Vagina (tissue), 2 donors: ENCODE measurements at regions not wholly inside any gene's neighbourhood (a gene's known extent, or its start where the extent isn't known, plus 50 kb on each side); places are given as distances from the start of the nearest gene placed in this dataset.

Source experiments
- CTCF ChIP-seq, 3 experiments: fragments of 450-650 bp in 2 of 3; fragments of 200-600 bp in 1 of 3; sonication (generic) in 1 of 3; IDR thresholded peaks; one replicate each; pipeline ENCODE4 v1.5.1; 2017 to 2019; ENCODE audit warnings: antibody characterized with exemption in 3 of 3, mild to moderate bottlenecking in 2 of 3, moderate library complexity in 2 of 3
- POLR2A ChIP-seq, 2 donors: fragments of 450-650 bp; IDR thresholded peaks; one replicate each; pipeline ENCODE4 v1.6.1; 2017; ENCODE audit warnings: antibody characterized with exemption in 2 of 2, mild to moderate bottlenecking in 2 of 2, moderate library complexity in 2 of 2
- POLR2AphosphoS5 ChIP-seq, 2 donors: sonication (generic); formaldehyde crosslinking; IDR thresholded peaks; one replicate each; pipeline ENCODE4 v1.9.0; 2017; ENCODE audit warnings: antibody characterized with exemption in 2 of 2, mild to moderate bottlenecking in 2 of 2, low read depth in 1 of 2; ENCODE audit not compliant: insufficient read depth in 1 of 2

- TF ChIP-seq CTCF (IDR thresholded peaks at IDR 0.05), result no peak
- no peak for TF ChIP-seq POLR2A (IDR thresholded peaks at IDR 0.05)
- no peak for TF ChIP-seq POLR2AphosphoS5 (IDR thresholded peaks at IDR 0.05; ENCODE audit: insufficient read depth in 1 of 2, low read depth in 1 of 2)
Observed at GRCh38 chr10:36164556-36165504, 522.7 kb upstream of the FZD8 start.
